Neuron (in vitro differentiated cells): ENCODE measurements at regions not wholly inside any gene's neighbourhood (a gene's known extent, or its start where the extent isn't known, plus 50 kb on each side); places are given as distances from the start of the nearest gene placed in this dataset.

ENCODE experiments used
- H2AFZ ChIP-seq: one replicate; pipeline ENCODE4 v1.6.1; 2013; ENCODE audit warnings: low read depth, mild to moderate bottlenecking, inconsistent platforms, low read length, moderate library complexity
- H3K27me3 ChIP-seq: one replicate; pipeline ENCODE4 v1.6.1; 2013; ENCODE audit warnings: low read length; ENCODE audit not compliant: insufficient read depth
- H3K36me3 ChIP-seq: one replicate; pipeline ENCODE4 v1.6.1; 2013; ENCODE audit warnings: low read length; ENCODE audit not compliant: insufficient read depth
- H3K4me1 ChIP-seq: one replicate; pipeline ENCODE4 v1.6.1; 2013; ENCODE audit warnings: low read length; ENCODE audit not compliant: insufficient read depth
- H3K4me3 ChIP-seq: 2 replicates; pipeline ENCODE4 v1.5.1; 2013; ENCODE audit warnings: mild to moderate bottlenecking, low read length, moderate library complexity
- H3K9me3 ChIP-seq: one replicate; pipeline ENCODE4 v1.6.1; 2013; ENCODE audit warnings: low read length

DNA sequence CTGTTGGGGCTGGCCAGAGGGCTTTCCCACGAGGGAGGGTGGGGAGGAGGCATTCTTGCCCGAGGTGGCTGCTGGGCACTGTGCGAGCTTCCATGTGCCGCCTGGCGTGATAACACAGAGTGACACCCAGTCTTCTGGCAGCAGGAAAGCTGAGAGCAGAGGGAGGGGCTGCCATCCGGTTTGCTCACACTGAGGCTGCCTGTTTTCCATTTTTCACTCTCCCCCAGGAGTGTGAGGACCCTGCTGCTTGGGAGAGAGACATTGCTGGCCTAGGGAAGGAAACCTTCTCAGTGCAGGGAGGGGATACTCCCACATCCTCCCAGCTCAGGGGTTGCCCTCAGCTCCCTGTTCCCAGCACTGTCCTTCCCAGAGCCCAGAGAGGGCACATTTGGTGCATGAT lies 73.1 kb downstream of the INHBB start:
- Histone ChIP-seq H3K4me1 (no peaks in the 10 kb centered on the region), H3K9me3 (no peaks in the 10 kb centered on the region), H3K27me3 (peaks cover 17% of the 10 kb centered on the region), H3K36me3 (no peaks in the 10 kb centered on the region), H3K4me3 (no peak overlapping the region), H2AFZ (no peak overlapping the region)

DNA sequence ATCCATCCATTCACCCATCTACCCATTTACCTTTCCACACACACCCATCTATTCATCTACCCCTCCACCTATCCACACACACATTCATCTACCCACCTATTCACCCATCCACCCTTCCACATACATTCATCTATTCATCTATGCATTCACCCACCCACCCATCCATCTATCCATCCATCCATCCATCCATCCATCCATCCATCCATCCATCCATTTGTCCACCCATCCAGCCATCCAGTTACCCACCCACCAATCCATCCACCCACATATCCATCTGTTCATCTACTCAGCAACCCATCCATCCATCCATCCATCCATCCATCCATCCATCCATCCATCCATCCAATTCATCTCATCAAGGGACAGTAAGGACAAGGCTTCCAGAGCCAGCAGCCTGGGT lies 74.0 kb downstream of the INHBB start:
- H3K4me3 ChIP-seq, result no peak overlapping the region
- no peaks in the 10 kb centered on the region for H3K9me3 ChIP-seq
- H3K36me3 ChIP-seq, result no peaks in the 10 kb centered on the region
- H3K27me3 ChIP-seq, result peaks cover 17% of the 10 kb centered on the region
- no peak overlapping the region for H2AFZ ChIP-seq
- H3K4me1 ChIP-seq, result no peaks in the 10 kb centered on the region

DNA sequence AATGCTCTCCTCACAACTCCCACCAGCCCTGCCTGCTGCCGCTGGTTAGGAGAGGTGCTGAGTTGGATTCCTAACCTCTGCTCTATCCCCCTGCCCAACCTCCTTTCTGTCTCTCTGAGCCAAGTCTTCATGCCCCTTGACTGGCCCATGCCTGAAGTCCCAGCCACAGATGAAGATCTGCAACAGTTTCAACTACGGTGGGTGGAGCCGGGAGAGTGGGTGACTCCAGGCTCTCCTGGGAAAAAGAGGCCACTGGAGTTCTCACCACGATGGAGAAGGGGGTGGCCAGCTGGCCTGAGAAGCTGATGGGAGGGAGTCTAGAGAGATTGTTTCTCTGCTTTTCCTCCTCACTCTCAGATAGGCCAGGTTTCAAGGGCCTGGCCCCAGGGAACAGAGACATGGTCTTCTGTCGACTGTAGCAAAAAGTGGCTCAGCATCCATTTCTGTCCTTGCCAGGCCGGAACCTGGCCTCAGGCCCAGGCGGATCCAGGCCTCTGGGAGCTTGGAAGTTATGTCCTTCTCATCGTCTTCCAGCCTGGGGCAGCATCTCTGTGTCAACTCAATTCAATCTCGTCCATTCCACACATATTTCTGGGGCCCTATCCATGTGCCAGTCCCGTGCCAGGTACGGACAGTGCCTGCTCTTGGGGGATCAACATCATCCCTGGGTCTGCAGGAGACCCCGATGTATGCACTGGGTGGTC lies 75.3 kb downstream of the INHBB start:
- Histone ChIP-seq H3K9me3 (no peaks in the 10 kb centered on the region), H3K27me3 (peaks cover 17% of the 10 kb centered on the region)

GRCh38 chr2:120421830-120422175 lies 75.9 kb downstream of the INHBB start:
- H3K27me3 ChIP-seq, result peaks cover 17% of the 10 kb centered on the region
- H3K4me3 ChIP-seq, result no peak overlapping the region
- H3K9me3 ChIP-seq, result no peaks in the 10 kb centered on the region
- no peak overlapping the region for H2AFZ ChIP-seq
- no peaks in the 10 kb centered on the region for H3K36me3 ChIP-seq
- H3K4me1 ChIP-seq, result no peaks in the 10 kb centered on the region

More for the DNA sequence above, 75.3 kb downstream of the INHBB start:
- no peak overlapping the region for H3K4me3 ChIP-seq
- no peak overlapping the region for H2AFZ ChIP-seq
- no peaks in the 10 kb centered on the region for H3K4me1 ChIP-seq
- H3K36me3 ChIP-seq, result no peaks in the 10 kb centered on the region

- H3K27me3 ChIP-seq, result peaks cover 17% of the 10 kb centered on the region
- H3K36me3 ChIP-seq, result no peaks in the 10 kb centered on the region
- H3K4me3 ChIP-seq, result no peak overlapping the region
- H3K4me1 ChIP-seq, result no peaks in the 10 kb centered on the region
- H2AFZ ChIP-seq, result no peak overlapping the region
- H3K9me3 ChIP-seq, result no peaks in the 10 kb centered on the region
Measured at GRCh38 chr2:120422465-120423160, 76.7 kb downstream of the INHBB start.

- no peaks in the 10 kb centered on the region for H3K4me1 ChIP-seq
- no peak overlapping the region for H3K4me3 ChIP-seq
- H3K27me3 ChIP-seq, result peaks cover 17% of the 10 kb centered on the region
- no peaks in the 10 kb centered on the region for H3K36me3 ChIP-seq
- no peaks in the 10 kb centered on the region for H3K9me3 ChIP-seq
- H2AFZ ChIP-seq, result no peak overlapping the region
Measured at GRCh38 chr2:120423167-120423943, 77.4 kb downstream of the INHBB start.

DNA sequence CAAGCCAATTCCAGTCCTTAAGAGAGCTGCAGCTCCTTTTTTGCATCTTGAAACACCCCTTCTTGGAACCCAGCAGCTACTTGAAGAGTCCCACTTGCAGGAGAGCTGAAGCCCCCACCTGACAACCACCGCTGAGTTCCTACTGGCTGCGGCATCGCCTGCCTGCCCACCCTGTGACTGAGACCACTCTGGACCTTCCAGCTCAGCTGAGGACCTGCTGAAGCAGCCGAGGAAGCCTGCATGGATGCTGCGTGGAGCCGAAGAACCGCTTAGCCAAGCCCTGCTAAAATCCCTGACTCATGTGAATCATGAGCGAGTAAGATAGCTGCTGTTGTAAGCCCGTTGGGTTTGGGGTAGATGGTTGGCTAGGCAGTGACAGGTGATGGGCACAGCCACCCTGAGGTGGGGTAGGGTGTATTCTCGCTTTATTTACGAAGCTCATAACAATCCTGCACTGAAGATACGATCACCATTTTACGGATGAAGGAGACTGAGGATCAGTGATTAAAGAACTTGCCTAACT lies 78.4 kb downstream of the INHBB start:
- no peaks in the 10 kb centered on the region for H3K36me3 ChIP-seq
- H3K4me3 ChIP-seq, result no peak overlapping the region
- no peaks in the 10 kb centered on the region for H3K9me3 ChIP-seq
- H3K27me3 ChIP-seq, result peaks cover 23% of the 10 kb centered on the region
- no peak overlapping the region for H2AFZ ChIP-seq
- H3K4me1 ChIP-seq, result no peaks in the 10 kb centered on the region

GRCh38 chr2:120425014-120425413 lies 79.1 kb downstream of the INHBB start:
- H3K27me3 ChIP-seq, result peaks cover 29% of the 10 kb centered on the region
- H3K4me3 ChIP-seq, result no peak overlapping the region
- no peaks in the 10 kb centered on the region for H3K36me3 ChIP-seq
- H3K4me1 ChIP-seq, result no peaks in the 10 kb centered on the region
- H3K9me3 ChIP-seq, result no peaks in the 10 kb centered on the region
- H2AFZ ChIP-seq, result no peak overlapping the region

GRCh38 chr2:120428748-120429147 lies 82.8 kb downstream of the INHBB start:
- Histone ChIP-seq H3K4me3 (no peak overlapping the region), H3K9me3 (no peaks in the 10 kb centered on the region), H3K36me3 (no peaks in the 10 kb centered on the region), H3K4me1 (no peaks in the 10 kb centered on the region), H3K27me3 (peaks cover 46% of the 10 kb centered on the region), H2AFZ (no peak overlapping the region)

GRCh38 chr2:120429586-120430500 lies 83.9 kb downstream of the INHBB start:
- Histone ChIP-seq H3K36me3 (no peaks in the 10 kb centered on the region), H3K4me1 (no peaks in the 10 kb centered on the region), H3K9me3 (no peaks in the 10 kb centered on the region), H2AFZ (no peak overlapping the region), H3K27me3 (peaks cover 55% of the 10 kb centered on the region), H3K4me3 (no peak overlapping the region)

- H2AFZ ChIP-seq, result no peak overlapping the region
- no peak overlapping the region for H3K4me3 ChIP-seq
- no peaks in the 10 kb centered on the region for H3K36me3 ChIP-seq
- no peaks in the 10 kb centered on the region for H3K9me3 ChIP-seq
- peaks cover 61% of the 10 kb centered on the region for H3K27me3 ChIP-seq
- H3K4me1 ChIP-seq, result no peaks in the 10 kb centered on the region
Measured at GRCh38 chr2:120430501-120430830, 84.5 kb downstream of the INHBB start.

GRCh38 chr2:120430957-120431356 lies 85.0 kb downstream of the INHBB start:
- H2AFZ ChIP-seq, result no peak overlapping the region
- peaks cover 64% of the 10 kb centered on the region for H3K27me3 ChIP-seq
- no peak overlapping the region for H3K4me3 ChIP-seq
- H3K36me3 ChIP-seq, result no peaks in the 10 kb centered on the region
- no peaks in the 10 kb centered on the region for H3K9me3 ChIP-seq
- H3K4me1 ChIP-seq, result no peaks in the 10 kb centered on the region
